Gastroesophageal sphincter (tissue), 4 donors: ENCODE measurements at regions not wholly inside any gene's neighbourhood (a gene's known extent, or its start where the extent isn't known, plus 50 kb on each side); places are given as distances from the start of the nearest gene placed in this dataset.

Source experiments
- ATAC-seq: fragments of 150-250 bp; one replicate; pipeline ENCODE4 v1.9.1; 2016; ENCODE audit warnings: mild to moderate bottlenecking, moderate library complexity
- H3K27ac ChIP-seq, 4 donors: fragments of 200-600 bp; sonication (generic) in 3 of 4; 1 replicate in 3 of 4; 2 replicates in 1 of 4; pipeline ENCODE4 v1.5.1; 2016 to 2019
- H3K27me3 ChIP-seq: fragments of 200-600 bp; sonication (generic); one replicate; pipeline ENCODE4 v1.5.1; 2019
- H3K36me3 ChIP-seq, 2 donors: fragments of 200-600 bp; sonication (generic); one replicate each; pipeline ENCODE4 v1.5.1; 2019; ENCODE audit warnings: control low read depth in 1 of 2
- H3K4me1 ChIP-seq, 3 donors: fragments of 200-600 bp; sonication (generic); 1 replicate in 2 of 3; 2 replicates in 1 of 3; pipeline ENCODE4 v1.5.1; 2016 to 2019; ENCODE audit warnings: control low read depth in 2 of 3
- H3K4me3 ChIP-seq, 2 donors: fragments of 200-600 bp; sonication (generic); one replicate each; pipeline ENCODE4 v1.5.1; 2019; ENCODE audit warnings: mild to moderate bottlenecking in 1 of 2, moderate library complexity in 1 of 2
- H3K9me3 ChIP-seq, 3 donors: fragments of 200-600 bp; sonication (generic); one replicate each; pipeline ENCODE4 v1.5.1; 2017 to 2019; ENCODE audit warnings: control low read depth in 2 of 3
- CTCF ChIP-seq, 4 experiments: fragments of 200-600 bp in 2 of 4; fragments of 450-650 bp in 2 of 4; sonication (generic) in 1 of 4; IDR thresholded peaks; one replicate each; pipeline ENCODE4 v1.5.1; 2017 to 2019; ENCODE audit warnings: antibody characterized with exemption in 4 of 4, mild to moderate bottlenecking in 2 of 4, moderate library complexity in 2 of 4
- EP300 ChIP-seq: sonication (generic); formaldehyde crosslinking; IDR thresholded peaks from one replicate; pipeline ENCODE4 v1.6.1; 2017; ENCODE audit warnings: antibody characterized with exemption, mild to moderate bottlenecking
- POLR2A ChIP-seq, 2 donors: fragments of 450-650 bp; IDR thresholded peaks; one replicate each; pipeline ENCODE4 v1.6.1; 2017; ENCODE audit warnings: antibody characterized with exemption in 2 of 2, mild to moderate bottlenecking in 2 of 2, moderate library complexity in 1 of 2
- POLR2AphosphoS5 ChIP-seq: sonication (generic); formaldehyde crosslinking; IDR thresholded peaks from one replicate; pipeline ENCODE4 v1.6.1; 2017; ENCODE audit warnings: antibody characterized with exemption
- WGBS, 2 donors: methylation state at CpG; one replicate each; pipeline ENCODE4 v1.1.5; 2018; ENCODE audit warnings: low coverage in 1 of 2; 5-methylcytosine and 5-hydroxymethylcytosine counted together

GRCh38 chr12:73361156-73361863, 1089.1 kb downstream of the TRHDE start:
- Histone ChIP-seq H3K27me3 (no peaks in the 10 kb centered on the region), H3K27ac (no peak overlapping the region), H3K36me3 (no peaks in the 10 kb centered on the region), H3K4me1 (no peaks in the 10 kb centered on the region), H3K9me3 (no peaks in the 10 kb centered on the region), H3K4me3 (no peak overlapping the region)
- no peak for TF ChIP-seq EP300
- no peak for TF ChIP-seq POLR2AphosphoS5
- TF ChIP-seq CTCF (IDR thresholded peaks at IDR 0.05): no peak
- TF ChIP-seq POLR2A (IDR thresholded peaks at IDR 0.05): no peak
- no peak for ATAC-seq

DNA sequence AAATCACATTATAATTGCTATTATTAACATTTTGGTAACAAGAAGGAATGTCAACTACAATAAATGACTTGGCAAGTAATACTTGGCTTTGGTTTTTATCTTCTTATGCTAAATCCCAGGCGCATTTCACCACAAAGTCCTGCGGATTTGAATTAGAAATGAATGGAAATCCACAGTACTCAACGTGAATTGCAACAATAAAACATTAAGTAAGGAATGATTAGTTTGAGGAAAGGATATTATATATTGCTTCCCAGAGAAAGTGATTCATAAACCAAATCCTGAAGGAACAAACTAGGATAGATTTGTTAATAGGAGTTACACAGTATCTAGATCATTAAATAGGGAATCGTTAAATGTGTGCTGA, 1089.7 kb downstream of the TRHDE start:
- TF ChIP-seq EP300: no peak
- TF ChIP-seq POLR2A (IDR thresholded peaks at IDR 0.05): no peak
- no peak for TF ChIP-seq CTCF (IDR thresholded peaks at IDR 0.05)
- no peak for TF ChIP-seq POLR2AphosphoS5
- Histone ChIP-seq H3K27ac (no peak overlapping the region), H3K36me3 (no peaks in the 10 kb centered on the region), H3K4me1 (no peaks in the 10 kb centered on the region), H3K9me3 (no peaks in the 10 kb centered on the region), H3K27me3 (no peaks in the 10 kb centered on the region), H3K4me3 (no peak overlapping the region)
- no peak for ATAC-seq
- WGBS, 2 donors: 31 to 43% methylated on average over 2 to 4 of the region's 4 CpGs

DNA sequence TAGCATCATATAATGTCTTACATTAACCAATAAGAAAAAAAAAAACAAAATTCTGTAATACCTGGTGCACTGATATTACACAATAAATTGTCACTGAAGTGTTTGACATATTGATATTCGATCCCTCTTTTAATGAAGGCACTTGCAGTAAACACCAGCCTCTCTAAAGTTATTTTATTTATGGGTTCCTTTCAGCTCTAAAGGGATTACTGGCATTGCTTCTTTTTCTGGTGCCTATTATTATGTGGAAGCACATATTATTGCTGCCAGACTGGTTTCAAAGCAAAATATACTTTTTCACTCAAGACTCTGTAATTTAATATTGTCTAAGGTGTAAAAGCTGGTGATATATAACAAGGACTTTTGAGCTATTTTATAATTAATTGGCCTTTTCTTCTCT, 1090.5 kb downstream of the TRHDE start:
- no peaks in the 10 kb centered on the region for H3K9me3 ChIP-seq
- no peak overlapping the region for H3K27ac ChIP-seq
- 47 to 68% methylated on average over 1 of the region's 1 CpG for WGBS, 2 donors
- H3K36me3 ChIP-seq: no peaks in the 10 kb centered on the region
- no peak for ATAC-seq
- no peaks in the 10 kb centered on the region for H3K27me3 ChIP-seq
- H3K4me3 ChIP-seq: no peak overlapping the region
- TF ChIP-seq POLR2A (IDR thresholded peaks at IDR 0.05): no peak
- no peak for TF ChIP-seq POLR2AphosphoS5
- no peak for TF ChIP-seq CTCF (IDR thresholded peaks at IDR 0.05)
- no peak for TF ChIP-seq EP300
- H3K4me1 ChIP-seq: no peaks in the 10 kb centered on the region

- no peaks in the 10 kb centered on the region for H3K36me3 ChIP-seq
- ATAC-seq: no peak
- H3K27ac ChIP-seq: no peak overlapping the region
- H3K4me3 ChIP-seq: no peak overlapping the region
- WGBS, 2 donors: 75 to 80% methylated on average over 1 of the region's 1 CpG
- H3K9me3 ChIP-seq: no peaks in the 10 kb centered on the region
- no peak for TF ChIP-seq CTCF (IDR thresholded peaks at IDR 0.05)
- TF ChIP-seq POLR2A (IDR thresholded peaks at IDR 0.05): no peak
- no peak for TF ChIP-seq POLR2AphosphoS5
- TF ChIP-seq EP300: no peak
- no peaks in the 10 kb centered on the region for H3K27me3 ChIP-seq
- H3K4me1 ChIP-seq: no peaks in the 10 kb centered on the region
These were observed 1100.7 kb downstream of the TRHDE start for GRCh38 chr12:73372856-73373255.

DNA sequence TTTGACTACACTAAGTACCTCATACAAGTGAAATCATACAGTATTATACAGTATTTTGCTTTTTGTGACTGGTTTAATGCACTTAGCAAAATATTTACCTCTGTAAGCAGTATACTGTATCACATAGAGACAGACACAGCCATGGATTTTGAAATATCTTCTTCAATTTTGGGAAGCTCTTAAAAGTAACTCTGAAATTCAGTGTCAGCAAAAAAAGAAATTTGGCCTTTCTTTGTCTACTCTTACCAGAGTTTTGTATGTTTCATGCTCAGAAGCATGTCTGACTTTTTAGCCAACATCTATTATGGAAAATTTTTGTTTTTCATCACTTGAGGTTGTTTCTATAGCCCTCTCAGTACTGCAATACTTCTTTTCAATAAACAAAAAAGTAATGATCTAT, 1102.2 kb downstream of the TRHDE start:
- no peak for TF ChIP-seq CTCF (IDR thresholded peaks at IDR 0.05)
- ATAC-seq: no peak
- no peak overlapping the region for H3K4me3 ChIP-seq
- H3K4me1 ChIP-seq: no peaks in the 10 kb centered on the region
- H3K27me3 ChIP-seq: no peaks in the 10 kb centered on the region
- H3K27ac ChIP-seq: no peak overlapping the region
- no peaks in the 10 kb centered on the region for H3K36me3 ChIP-seq
- no peaks in the 10 kb centered on the region for H3K9me3 ChIP-seq
